GM23338 (cell line): ENCODE measurements at regions not wholly inside any gene's neighbourhood (a gene's known extent, or its start where the extent isn't known, plus 50 kb on each side); places are given as distances from the start of the nearest gene placed in this dataset.

ENCODE experiments used
- CREB1 ChIP-seq: fragments of 250-450 bp; sonication (Bioruptor Pico); IDR thresholded peaks from 2 replicates; pipeline ENCODE4 v1.5.0; 2020; ENCODE audit warnings: low read depth, mild to moderate bottlenecking, moderate library complexity
- EZH2 ChIP-seq: fragments of 200-600 bp; sonication (generic); IDR thresholded peaks from one replicate; pipeline ENCODE4 v1.8.0; 2017; ENCODE audit warnings: antibody characterized with exemption, mild to moderate bottlenecking, low read depth; ENCODE audit not compliant: unreplicated experiment
- EZH2phosphoT487 ChIP-seq: fragments of 200-600 bp; sonication (generic); IDR thresholded peaks from one replicate; pipeline ENCODE4 v1.8.1; 2018; ENCODE audit warnings: antibody characterized with exemption; ENCODE audit not compliant: unreplicated experiment
- JUNB ChIP-seq: IDR thresholded peaks from one replicate; pipeline ENCODE4 v1.6.1; 2016; ENCODE audit warnings: antibody characterized with exemption; ENCODE audit not compliant: unreplicated experiment
- NANOG ChIP-seq: IDR thresholded peaks from 2 replicates; pipeline ENCODE4 v1.6.1; 2016; ENCODE audit warnings: antibody characterized with exemption, borderline replicate concordance
- POLR2AphosphoS5 ChIP-seq: IDR thresholded peaks from 2 replicates; pipeline ENCODE4 v1.6.1; 2016; ENCODE audit warnings: antibody characterized with exemption, low read depth
- STAT1 ChIP-seq: IDR thresholded peaks from one replicate; pipeline ENCODE4 v1.6.1; 2016; ENCODE audit warnings: antibody characterized with exemption; ENCODE audit not compliant: unreplicated experiment
- ZNF114 ChIP-seq: fragments of 250-450 bp; sonication (Bioruptor Pico); IDR thresholded peaks from 2 replicates; pipeline ENCODE4 v1.5.0; 2020; ENCODE audit warnings: mild to moderate bottlenecking, moderate library complexity
- ZNF331 ChIP-seq: fragments of 250-450 bp; sonication (Bioruptor Pico); IDR thresholded peaks from 2 replicates; pipeline ENCODE4 v1.5.0; 2020; ENCODE audit warnings: low read depth, mild to moderate bottlenecking, moderate library complexity
- TF ChIP-seq, protein P1 (sequence below), 2 experiments: fragments of 200-600 bp in 1 of 2; sonication (generic) in 1 of 2; conservative IDR thresholded peaks; 2 replicates each; pipeline versions ENCODE4 v1.5.1 to v1.6.1; 2016 to 2017; ENCODE audit warnings: antibody characterized with exemption in 2 of 2, low read depth in 2 of 2, mild to moderate bottlenecking in 2 of 2, moderate library complexity in 1 of 2
- TF ChIP-seq, protein P2 (sequence below): IDR thresholded peaks from one replicate; pipeline ENCODE4 v1.6.1; 2018; ENCODE audit warnings: antibody characterized with exemption; ENCODE audit not compliant: unreplicated experiment
- TF ChIP-seq, protein P3 (sequence below): IDR thresholded peaks from 2 replicates; pipeline ENCODE4 v1.6.1; 2016; ENCODE audit warnings: antibody characterized with exemption
- TF ChIP-seq, protein P4 (sequence below): fragments of 250-450 bp; sonication (Bioruptor Pico); IDR thresholded peaks from 2 replicates; pipeline ENCODE4 v1.5.0; 2020; ENCODE audit warnings: mild to moderate bottlenecking, moderate library complexity

DNA sequence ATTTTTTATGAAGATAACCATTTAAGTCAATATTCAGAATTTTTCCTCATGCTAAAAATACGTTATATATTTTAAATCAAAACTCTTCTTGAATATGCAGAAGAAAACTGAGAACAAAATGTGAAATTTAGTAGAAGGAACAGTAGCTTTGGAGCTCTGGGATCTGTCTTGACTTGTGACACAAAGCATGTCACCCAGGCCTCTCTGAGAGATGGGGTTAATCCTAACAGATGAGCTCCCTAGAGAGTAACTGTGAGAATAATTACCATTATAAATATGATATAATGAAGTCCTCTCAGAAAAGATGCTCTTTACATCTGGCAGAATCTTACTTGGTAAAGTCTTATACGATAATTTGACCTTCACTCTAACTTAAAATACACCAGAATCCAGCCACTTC, 272.0 kb downstream of the PTPRC start:
- TF ChIP-seq EZH2phosphoT487 (no peak), CREB1 (CRISPR knock-in tag) (no peak), EZH2 (no peak), POLR2AphosphoS5 (no peak), ZNF331 (CRISPR knock-in tag) (no peak), JUNB (no peak), NANOG (no peak), STAT1 (no peak), ZNF114 (no peak)
- TF ChIP-seq, protein P1, sequence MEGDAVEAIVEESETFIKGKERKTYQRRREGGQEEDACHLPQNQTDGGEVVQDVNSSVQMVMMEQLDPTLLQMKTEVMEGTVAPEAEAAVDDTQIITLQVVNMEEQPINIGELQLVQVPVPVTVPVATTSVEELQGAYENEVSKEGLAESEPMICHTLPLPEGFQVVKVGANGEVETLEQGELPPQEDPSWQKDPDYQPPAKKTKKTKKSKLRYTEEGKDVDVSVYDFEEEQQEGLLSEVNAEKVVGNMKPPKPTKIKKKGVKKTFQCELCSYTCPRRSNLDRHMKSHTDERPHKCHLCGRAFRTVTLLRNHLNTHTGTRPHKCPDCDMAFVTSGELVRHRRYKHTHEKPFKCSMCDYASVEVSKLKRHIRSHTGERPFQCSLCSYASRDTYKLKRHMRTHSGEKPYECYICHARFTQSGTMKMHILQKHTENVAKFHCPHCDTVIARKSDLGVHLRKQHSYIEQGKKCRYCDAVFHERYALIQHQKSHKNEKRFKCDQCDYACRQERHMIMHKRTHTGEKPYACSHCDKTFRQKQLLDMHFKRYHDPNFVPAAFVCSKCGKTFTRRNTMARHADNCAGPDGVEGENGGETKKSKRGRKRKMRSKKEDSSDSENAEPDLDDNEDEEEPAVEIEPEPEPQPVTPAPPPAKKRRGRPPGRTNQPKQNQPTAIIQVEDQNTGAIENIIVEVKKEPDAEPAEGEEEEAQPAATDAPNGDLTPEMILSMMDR (conservative IDR thresholded peaks at IDR 0.05; ENCODE audit: low read depth in 2 of 2): no peak
- TF ChIP-seq, protein P2, sequence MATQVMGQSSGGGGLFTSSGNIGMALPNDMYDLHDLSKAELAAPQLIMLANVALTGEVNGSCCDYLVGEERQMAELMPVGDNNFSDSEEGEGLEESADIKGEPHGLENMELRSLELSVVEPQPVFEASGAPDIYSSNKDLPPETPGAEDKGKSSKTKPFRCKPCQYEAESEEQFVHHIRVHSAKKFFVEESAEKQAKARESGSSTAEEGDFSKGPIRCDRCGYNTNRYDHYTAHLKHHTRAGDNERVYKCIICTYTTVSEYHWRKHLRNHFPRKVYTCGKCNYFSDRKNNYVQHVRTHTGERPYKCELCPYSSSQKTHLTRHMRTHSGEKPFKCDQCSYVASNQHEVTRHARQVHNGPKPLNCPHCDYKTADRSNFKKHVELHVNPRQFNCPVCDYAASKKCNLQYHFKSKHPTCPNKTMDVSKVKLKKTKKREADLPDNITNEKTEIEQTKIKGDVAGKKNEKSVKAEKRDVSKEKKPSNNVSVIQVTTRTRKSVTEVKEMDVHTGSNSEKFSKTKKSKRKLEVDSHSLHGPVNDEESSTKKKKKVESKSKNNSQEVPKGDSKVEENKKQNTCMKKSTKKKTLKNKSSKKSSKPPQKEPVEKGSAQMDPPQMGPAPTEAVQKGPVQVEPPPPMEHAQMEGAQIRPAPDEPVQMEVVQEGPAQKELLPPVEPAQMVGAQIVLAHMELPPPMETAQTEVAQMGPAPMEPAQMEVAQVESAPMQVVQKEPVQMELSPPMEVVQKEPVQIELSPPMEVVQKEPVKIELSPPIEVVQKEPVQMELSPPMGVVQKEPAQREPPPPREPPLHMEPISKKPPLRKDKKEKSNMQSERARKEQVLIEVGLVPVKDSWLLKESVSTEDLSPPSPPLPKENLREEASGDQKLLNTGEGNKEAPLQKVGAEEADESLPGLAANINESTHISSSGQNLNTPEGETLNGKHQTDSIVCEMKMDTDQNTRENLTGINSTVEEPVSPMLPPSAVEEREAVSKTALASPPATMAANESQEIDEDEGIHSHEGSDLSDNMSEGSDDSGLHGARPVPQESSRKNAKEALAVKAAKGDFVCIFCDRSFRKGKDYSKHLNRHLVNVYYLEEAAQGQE: no peak
- TF ChIP-seq, protein P3, sequence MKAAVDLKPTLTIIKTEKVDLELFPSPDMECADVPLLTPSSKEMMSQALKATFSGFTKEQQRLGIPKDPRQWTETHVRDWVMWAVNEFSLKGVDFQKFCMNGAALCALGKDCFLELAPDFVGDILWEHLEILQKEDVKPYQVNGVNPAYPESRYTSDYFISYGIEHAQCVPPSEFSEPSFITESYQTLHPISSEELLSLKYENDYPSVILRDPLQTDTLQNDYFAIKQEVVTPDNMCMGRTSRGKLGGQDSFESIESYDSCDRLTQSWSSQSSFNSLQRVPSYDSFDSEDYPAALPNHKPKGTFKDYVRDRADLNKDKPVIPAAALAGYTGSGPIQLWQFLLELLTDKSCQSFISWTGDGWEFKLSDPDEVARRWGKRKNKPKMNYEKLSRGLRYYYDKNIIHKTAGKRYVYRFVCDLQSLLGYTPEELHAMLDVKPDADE: no peak
- TF ChIP-seq, protein P4, sequence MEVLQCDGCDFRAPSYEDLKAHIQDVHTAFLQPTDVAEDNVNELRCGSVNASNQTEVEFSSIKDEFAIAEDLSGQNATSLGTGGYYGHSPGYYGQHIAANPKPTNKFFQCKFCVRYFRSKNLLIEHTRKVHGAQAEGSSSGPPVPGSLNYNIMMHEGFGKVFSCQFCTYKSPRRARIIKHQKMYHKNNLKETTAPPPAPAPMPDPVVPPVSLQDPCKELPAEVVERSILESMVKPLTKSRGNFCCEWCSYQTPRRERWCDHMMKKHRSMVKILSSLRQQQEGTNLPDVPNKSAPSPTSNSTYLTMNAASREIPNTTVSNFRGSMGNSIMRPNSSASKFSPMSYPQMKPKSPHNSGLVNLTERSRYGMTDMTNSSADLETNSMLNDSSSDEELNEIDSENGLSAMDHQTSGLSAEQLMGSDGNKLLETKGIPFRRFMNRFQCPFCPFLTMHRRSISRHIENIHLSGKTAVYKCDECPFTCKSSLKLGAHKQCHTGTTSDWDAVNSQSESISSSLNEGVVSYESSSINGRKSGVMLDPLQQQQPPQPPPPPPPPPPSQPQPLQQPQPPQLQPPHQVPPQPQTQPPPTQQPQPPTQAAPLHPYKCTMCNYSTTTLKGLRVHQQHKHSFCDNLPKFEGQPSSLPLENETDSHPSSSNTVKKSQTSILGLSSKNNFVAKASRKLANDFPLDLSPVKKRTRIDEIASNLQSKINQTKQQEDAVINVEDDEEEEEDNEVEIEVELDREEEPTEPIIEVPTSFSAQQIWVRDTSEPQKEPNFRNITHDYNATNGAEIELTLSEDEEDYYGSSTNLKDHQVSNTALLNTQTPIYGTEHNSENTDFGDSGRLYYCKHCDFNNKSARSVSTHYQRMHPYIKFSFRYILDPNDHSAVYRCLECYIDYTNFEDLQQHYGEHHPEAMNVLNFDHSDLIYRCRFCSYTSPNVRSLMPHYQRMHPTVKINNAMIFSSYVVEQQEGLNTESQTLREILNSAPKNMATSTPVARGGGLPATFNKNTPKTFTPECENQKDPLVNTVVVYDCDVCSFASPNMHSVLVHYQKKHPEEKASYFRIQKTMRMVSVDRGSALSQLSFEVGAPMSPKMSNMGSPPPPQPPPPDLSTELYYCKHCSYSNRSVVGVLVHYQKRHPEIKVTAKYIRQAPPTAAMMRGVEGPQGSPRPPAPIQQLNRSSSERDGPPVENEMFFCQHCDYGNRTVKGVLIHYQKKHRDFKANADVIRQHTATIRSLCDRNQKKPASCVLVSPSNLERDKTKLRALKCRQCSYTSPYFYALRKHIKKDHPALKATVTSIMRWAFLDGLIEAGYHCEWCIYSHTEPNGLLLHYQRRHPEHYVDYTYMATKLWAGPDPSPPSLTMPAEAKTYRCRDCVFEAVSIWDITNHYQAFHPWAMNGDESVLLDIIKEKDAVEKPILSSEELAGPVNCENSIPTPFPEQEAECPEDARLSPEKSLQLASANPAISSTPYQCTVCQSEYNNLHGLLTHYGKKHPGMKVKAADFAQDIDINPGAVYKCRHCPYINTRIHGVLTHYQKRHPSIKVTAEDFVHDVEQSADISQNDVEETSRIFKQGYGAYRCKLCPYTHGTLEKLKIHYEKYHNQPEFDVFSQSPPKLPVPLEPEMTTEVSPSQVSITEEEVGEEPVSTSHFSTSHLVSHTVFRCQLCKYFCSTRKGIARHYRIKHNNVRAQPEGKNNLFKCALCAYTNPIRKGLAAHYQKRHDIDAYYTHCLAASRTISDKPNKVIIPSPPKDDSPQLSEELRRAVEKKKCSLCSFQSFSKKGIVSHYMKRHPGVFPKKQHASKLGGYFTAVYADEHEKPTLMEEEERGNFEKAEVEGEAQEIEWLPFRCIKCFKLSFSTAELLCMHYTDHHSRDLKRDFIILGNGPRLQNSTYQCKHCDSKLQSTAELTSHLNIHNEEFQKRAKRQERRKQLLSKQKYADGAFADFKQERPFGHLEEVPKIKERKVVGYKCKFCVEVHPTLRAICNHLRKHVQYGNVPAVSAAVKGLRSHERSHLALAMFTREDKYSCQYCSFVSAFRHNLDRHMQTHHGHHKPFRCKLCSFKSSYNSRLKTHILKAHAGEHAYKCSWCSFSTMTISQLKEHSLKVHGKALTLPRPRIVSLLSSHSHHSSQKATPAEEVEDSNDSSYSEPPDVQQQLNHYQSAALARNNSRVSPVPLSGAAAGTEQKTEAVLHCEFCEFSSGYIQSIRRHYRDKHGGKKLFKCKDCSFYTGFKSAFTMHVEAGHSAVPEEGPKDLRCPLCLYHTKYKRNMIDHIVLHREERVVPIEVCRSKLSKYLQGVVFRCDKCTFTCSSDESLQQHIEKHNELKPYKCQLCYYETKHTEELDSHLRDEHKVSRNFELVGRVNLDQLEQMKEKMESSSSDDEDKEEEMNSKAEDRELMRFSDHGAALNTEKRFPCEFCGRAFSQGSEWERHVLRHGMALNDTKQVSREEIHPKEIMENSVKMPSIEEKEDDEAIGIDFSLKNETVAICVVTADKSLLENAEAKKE (CRISPR knock-in tag): no peak
